GM23338 (cell line): ENCODE measurements at regions not wholly inside any gene's neighbourhood (a gene's known extent, or its start where the extent isn't known, plus 50 kb on each side); places are given as distances from the start of the nearest gene placed in this dataset.

ENCODE experiments used
- ATAC-seq: fragments of 200-7000 bp; cut with Tn5 transposase; 3 replicates; pipeline ENCODE4 v1.9.1; 2020
- DNase-seq: peaks from one replicate; pipeline ENCODE4 v3.0.0-alpha.2; 2015; ENCODE audit warnings: low spot score
- H2AFZ ChIP-seq: fragments of 200-600 bp; sonication (generic); 2 replicates; pipeline ENCODE4 v1.8.0; 2016; ENCODE audit warnings: antibody characterized with exemption, mild to moderate bottlenecking, moderate library complexity
- H3F3A ChIP-seq: fragments of 200-600 bp; sonication (generic); replicated peaks from 2 replicates; pipeline ENCODE4 v1.8.0; 2017; ENCODE audit warnings: antibody characterized with exemption, mixed run types, low read depth
- H3K27ac ChIP-seq: fragments of 200-600 bp; sonication (generic); 2 replicates; pipeline ENCODE4 v1.6.1; 2016; ENCODE audit warnings: low read depth
- H3K27me3 ChIP-seq: fragments of 200-600 bp; sonication (generic); 2 replicates; pipeline ENCODE4 v1.8.0; 2016; ENCODE audit warnings: mild to moderate bottlenecking, mixed run types, moderate library complexity; ENCODE audit not compliant: insufficient read depth
- H3K36me3 ChIP-seq: fragments of 200-600 bp; sonication (generic); 2 replicates; pipeline ENCODE4 v1.8.0; 2016; ENCODE audit warnings: mild to moderate bottlenecking; ENCODE audit not compliant: insufficient read depth
- H3K4me1 ChIP-seq: fragments of 200-600 bp; sonication (generic); 2 replicates; pipeline ENCODE4 v1.8.0; 2016; ENCODE audit warnings: mild to moderate bottlenecking, moderate library complexity; ENCODE audit not compliant: insufficient read depth
- H3K4me2 ChIP-seq: fragments of 200-600 bp; sonication (generic); 2 replicates; pipeline ENCODE4 v1.7.1; 2017; ENCODE audit warnings: mixed run types
- H3K4me3 ChIP-seq: fragments of 200-600 bp; sonication (generic); 2 replicates; pipeline ENCODE4 v1.6.1; 2016; ENCODE audit warnings: mixed run types
- H3K79me2 ChIP-seq: fragments of 200-600 bp; sonication (generic); replicated peaks from 2 replicates; pipeline ENCODE4 v1.8.0; 2017; ENCODE audit warnings: mild to moderate bottlenecking; ENCODE audit not compliant: insufficient read depth
- H3K9me2 ChIP-seq: fragments of 200-600 bp; sonication (generic); 2 replicates; pipeline ENCODE4 v1.8.0; 2017; ENCODE audit not compliant: insufficient read depth
- H4K20me1 ChIP-seq: fragments of 200-600 bp; sonication (generic); replicated peaks from 2 replicates; pipeline ENCODE4 v1.8.0; 2017; ENCODE audit warnings: mild to moderate bottlenecking; ENCODE audit not compliant: insufficient read depth
- H3K27ac Mint-ChIP-seq: 2 replicates; pipeline ENCODE4 v1.8.0; 2020; ENCODE audit warnings: inconsistent platforms, mild to moderate bottlenecking, moderate library complexity, mixed read lengths
- H3K27me3 Mint-ChIP-seq: 3 replicates; pipeline ENCODE4 v1.8.0; 2022; ENCODE audit warnings: low read depth, mild to moderate bottlenecking, moderate library complexity, mixed read lengths, inconsistent platforms; ENCODE audit not compliant: insufficient read depth, poor library complexity
- H3K36me3 Mint-ChIP-seq: 3 replicates; pipeline ENCODE4 v1.8.0; 2021; ENCODE audit warnings: low read depth, mild to moderate bottlenecking, inconsistent platforms, moderate library complexity, mixed read lengths
- H3K4me1 Mint-ChIP-seq: 3 replicates; pipeline ENCODE4 v1.8.0; 2020; ENCODE audit warnings: mild to moderate bottlenecking, inconsistent platforms, mixed read lengths
- H3K4me3 Mint-ChIP-seq: 3 replicates; pipeline ENCODE4 v1.8.0; 2021; ENCODE audit warnings: moderate library complexity, mild to moderate bottlenecking, inconsistent platforms, mixed read lengths
- H3K9me3 Mint-ChIP-seq: 3 replicates; pipeline ENCODE4 v1.8.0; 2020; ENCODE audit warnings: moderate library complexity, mild to moderate bottlenecking, inconsistent platforms, mixed read lengths
- CREB1 ChIP-seq: fragments of 250-450 bp; sonication (Bioruptor Pico); IDR thresholded peaks from 2 replicates; pipeline ENCODE4 v1.5.0; 2020; ENCODE audit warnings: low read depth, mild to moderate bottlenecking, moderate library complexity
- CTCF ChIP-seq, 2 experiments: fragments of 200-600 bp in 1 of 2; sonication (generic) in 1 of 2; conservative IDR thresholded peaks; 2 replicates each; pipeline versions ENCODE4 v1.5.1 to v1.6.1; 2016 to 2017; ENCODE audit warnings: antibody characterized with exemption in 2 of 2, low read depth in 2 of 2, mild to moderate bottlenecking in 2 of 2, moderate library complexity in 1 of 2
- ETS1 ChIP-seq: IDR thresholded peaks from 2 replicates; pipeline ENCODE4 v1.6.1; 2016; ENCODE audit warnings: antibody characterized with exemption
- EZH2 ChIP-seq: fragments of 200-600 bp; sonication (generic); IDR thresholded peaks from one replicate; pipeline ENCODE4 v1.8.0; 2017; ENCODE audit warnings: antibody characterized with exemption, mild to moderate bottlenecking, low read depth; ENCODE audit not compliant: unreplicated experiment
- EZH2phosphoT487 ChIP-seq: fragments of 200-600 bp; sonication (generic); IDR thresholded peaks from one replicate; pipeline ENCODE4 v1.8.1; 2018; ENCODE audit warnings: antibody characterized with exemption; ENCODE audit not compliant: unreplicated experiment
- JUNB ChIP-seq: IDR thresholded peaks from one replicate; pipeline ENCODE4 v1.6.1; 2016; ENCODE audit warnings: antibody characterized with exemption; ENCODE audit not compliant: unreplicated experiment
- NANOG ChIP-seq: IDR thresholded peaks from 2 replicates; pipeline ENCODE4 v1.6.1; 2016; ENCODE audit warnings: antibody characterized with exemption, borderline replicate concordance
- POLR2AphosphoS5 ChIP-seq: IDR thresholded peaks from 2 replicates; pipeline ENCODE4 v1.6.1; 2016; ENCODE audit warnings: antibody characterized with exemption, low read depth
- REST ChIP-seq: IDR thresholded peaks from one replicate; pipeline ENCODE4 v1.6.1; 2018; ENCODE audit warnings: antibody characterized with exemption; ENCODE audit not compliant: unreplicated experiment
- STAT1 ChIP-seq: IDR thresholded peaks from one replicate; pipeline ENCODE4 v1.6.1; 2016; ENCODE audit warnings: antibody characterized with exemption; ENCODE audit not compliant: unreplicated experiment
- ZNF114 ChIP-seq: fragments of 250-450 bp; sonication (Bioruptor Pico); IDR thresholded peaks from 2 replicates; pipeline ENCODE4 v1.5.0; 2020; ENCODE audit warnings: mild to moderate bottlenecking, moderate library complexity
- ZNF331 ChIP-seq: fragments of 250-450 bp; sonication (Bioruptor Pico); IDR thresholded peaks from 2 replicates; pipeline ENCODE4 v1.5.0; 2020; ENCODE audit warnings: low read depth, mild to moderate bottlenecking, moderate library complexity

GRCh38 chr18:67373636-67374035 is 142.9 kb downstream of the DSEL start:
- no peak overlapping the region for H3K27ac ChIP-seq
- H3K4me1 ChIP-seq: no peaks in the 10 kb centered on the region
- no peak overlapping the region for H2AFZ ChIP-seq
- Mint-ChIP-seq H3K4me3 (no peak overlapping the region), H3K36me3 (no peaks in the 10 kb centered on the region), H3K9me3 (no peaks in the 10 kb centered on the region), H3K27me3 (no peaks in the 10 kb centered on the region), H3K4me1 (no peaks in the 10 kb centered on the region), H3K27ac (0 out of 2 replicates have a peak overlapping the region, but pooled peaks have one; percentile 44)
- H3K4me2 ChIP-seq: no peak overlapping the region
- no peaks in the 10 kb centered on the region for H3K79me2 ChIP-seq
- H4K20me1 ChIP-seq: no peaks in the 10 kb centered on the region
- DNase-seq (no peak), ATAC-seq (no peak)
- TF ChIP-seq EZH2: no peak
- TF ChIP-seq CREB1 (CRISPR knock-in tag): no peak
- H3K36me3 ChIP-seq: no peaks in the 10 kb centered on the region
- H3K4me3 ChIP-seq: no peak overlapping the region
- H3K9me2 ChIP-seq: no peaks in the 10 kb centered on the region
- no peaks in the 10 kb centered on the region for H3F3A ChIP-seq
- H3K27me3 ChIP-seq: no peaks in the 10 kb centered on the region

- Mint-ChIP-seq H3K4me3 (no peak overlapping the region), H3K9me3 (no peaks in the 10 kb centered on the region), H3K4me1 (no peaks in the 10 kb centered on the region), H3K36me3 (no peaks in the 10 kb centered on the region), H3K27ac (no peak overlapping the region), H3K27me3 (no peaks in the 10 kb centered on the region)
- Histone ChIP-seq H3K4me3 (no peak overlapping the region), H3F3A (no peaks in the 10 kb centered on the region), H4K20me1 (no peaks in the 10 kb centered on the region), H3K36me3 (no peaks in the 10 kb centered on the region), H3K4me1 (no peaks in the 10 kb centered on the region), H2AFZ (no peak overlapping the region), H3K79me2 (no peaks in the 10 kb centered on the region), H3K9me2 (no peaks in the 10 kb centered on the region), H3K27me3 (no peaks in the 10 kb centered on the region), H3K27ac (no peak overlapping the region), H3K4me2 (no peak overlapping the region)
- TF ChIP-seq ZNF114 (CRISPR knock-in tag) (no peak), NANOG (no peak), REST (no peak), CTCF (conservative IDR thresholded peaks at IDR 0.05; ENCODE audit: low read depth in 2 of 2) (no peak), JUNB (no peak), ETS1 (no peak), STAT1 (no peak), ZNF331 (no peak), POLR2AphosphoS5 (no peak), EZH2phosphoT487 (no peak)
- DNase-seq: no peak
- no peak for ATAC-seq
These were observed 149.0 kb downstream of the DSEL start for GRCh38 chr18:67367540-67367939.
